Epithelial cell of esophagus (primary cell): ENCODE measurements at regions not wholly inside any gene's neighbourhood (a gene's known extent, or its start where the extent isn't known, plus 50 kb on each side); places are given as distances from the start of the nearest gene placed in this dataset.

ENCODE experiments used
- DNase-seq: peaks from one replicate; pipeline ENCODE4 v3.0.0; 2010; ENCODE audit warnings: low read depth
- H3K4me3 ChIP-seq: 2 replicates; pipeline ENCODE4 v1.5.1; 2011; ENCODE audit warnings: mild to moderate bottlenecking, low read length, control low read depth
- TF ChIP-seq, protein P1 (sequence below): IDR thresholded peaks from 2 replicates; pipeline ENCODE4 v1.5.1; 2011; ENCODE audit warnings: low read depth, mild to moderate bottlenecking, low read length, control low read depth, inconsistent platforms; ENCODE audit not compliant: insufficient read depth; ENCODE audit errors: missing control alignments

DNA sequence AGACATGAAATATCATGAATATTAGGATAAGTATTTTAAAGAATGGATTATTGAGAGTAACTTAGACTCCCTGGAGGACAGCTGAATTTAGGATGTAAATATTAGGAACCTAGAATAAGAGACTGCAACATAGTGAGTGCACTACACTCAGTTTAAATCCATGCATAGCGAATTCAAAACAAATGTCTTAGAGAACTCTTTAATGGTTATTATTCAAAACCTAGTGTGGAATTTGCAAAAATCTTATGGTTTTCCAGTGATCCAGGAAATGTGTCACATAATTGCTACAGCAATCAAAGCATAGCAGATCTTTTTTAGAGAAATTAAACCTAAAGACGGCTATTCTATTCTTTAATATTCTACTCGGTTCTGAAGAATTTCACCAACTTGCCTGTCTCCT is 239.0 kb downstream of the TMX3 start:
- H3K4me3 ChIP-seq = no peak overlapping the region
- TF ChIP-seq, protein P1, sequence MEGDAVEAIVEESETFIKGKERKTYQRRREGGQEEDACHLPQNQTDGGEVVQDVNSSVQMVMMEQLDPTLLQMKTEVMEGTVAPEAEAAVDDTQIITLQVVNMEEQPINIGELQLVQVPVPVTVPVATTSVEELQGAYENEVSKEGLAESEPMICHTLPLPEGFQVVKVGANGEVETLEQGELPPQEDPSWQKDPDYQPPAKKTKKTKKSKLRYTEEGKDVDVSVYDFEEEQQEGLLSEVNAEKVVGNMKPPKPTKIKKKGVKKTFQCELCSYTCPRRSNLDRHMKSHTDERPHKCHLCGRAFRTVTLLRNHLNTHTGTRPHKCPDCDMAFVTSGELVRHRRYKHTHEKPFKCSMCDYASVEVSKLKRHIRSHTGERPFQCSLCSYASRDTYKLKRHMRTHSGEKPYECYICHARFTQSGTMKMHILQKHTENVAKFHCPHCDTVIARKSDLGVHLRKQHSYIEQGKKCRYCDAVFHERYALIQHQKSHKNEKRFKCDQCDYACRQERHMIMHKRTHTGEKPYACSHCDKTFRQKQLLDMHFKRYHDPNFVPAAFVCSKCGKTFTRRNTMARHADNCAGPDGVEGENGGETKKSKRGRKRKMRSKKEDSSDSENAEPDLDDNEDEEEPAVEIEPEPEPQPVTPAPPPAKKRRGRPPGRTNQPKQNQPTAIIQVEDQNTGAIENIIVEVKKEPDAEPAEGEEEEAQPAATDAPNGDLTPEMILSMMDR = no peak
- no peak for DNase-seq

DNA sequence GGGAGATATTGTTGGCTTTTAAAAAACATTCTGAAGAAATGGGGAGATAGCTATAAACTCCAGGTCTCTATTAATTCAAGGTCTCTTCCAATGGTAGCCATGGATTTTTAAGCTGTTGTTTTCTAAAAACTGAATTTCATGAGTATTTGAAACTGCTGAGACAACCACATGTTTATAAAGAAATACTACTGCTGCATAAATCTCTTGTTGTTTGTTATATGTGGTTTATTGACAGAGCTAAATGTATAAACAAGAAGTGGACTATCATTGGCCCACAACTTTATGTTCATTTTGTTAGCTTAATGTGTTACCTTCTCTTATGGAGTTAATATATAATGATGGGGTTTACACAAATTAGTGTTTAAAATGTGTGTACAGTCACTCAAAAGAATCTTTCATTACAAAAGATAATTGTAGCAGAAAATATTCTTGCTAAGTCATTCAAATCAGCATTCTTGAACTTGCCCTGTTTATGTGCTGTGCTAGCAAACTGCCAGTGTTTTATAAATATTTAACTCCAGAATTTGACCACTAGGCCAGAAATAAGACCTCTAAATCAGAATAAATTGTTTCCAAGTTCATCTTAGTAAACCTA is 242.1 kb downstream of the TMX3 start:
- H3K4me3 ChIP-seq = no peak overlapping the region
- DNase-seq = no peak
- TF ChIP-seq, protein P1 = no peak

GRCh38 chr18:68469049-68469625 is 245.8 kb downstream of the TMX3 start:
- no peak for DNase-seq
- TF ChIP-seq, protein P1 = no peak
- no peak overlapping the region for H3K4me3 ChIP-seq

GRCh38 chr18:68467957-68468356 is 247.0 kb downstream of the TMX3 start:
- DNase-seq = no peak
- H3K4me3 ChIP-seq = no peak overlapping the region
- TF ChIP-seq, protein P1 = no peak

- TF ChIP-seq, protein P1 = no peak
- no peak for DNase-seq
These were observed 247.6 kb downstream of the TMX3 start for GRCh38 chr18:68467329-68467728.

DNA sequence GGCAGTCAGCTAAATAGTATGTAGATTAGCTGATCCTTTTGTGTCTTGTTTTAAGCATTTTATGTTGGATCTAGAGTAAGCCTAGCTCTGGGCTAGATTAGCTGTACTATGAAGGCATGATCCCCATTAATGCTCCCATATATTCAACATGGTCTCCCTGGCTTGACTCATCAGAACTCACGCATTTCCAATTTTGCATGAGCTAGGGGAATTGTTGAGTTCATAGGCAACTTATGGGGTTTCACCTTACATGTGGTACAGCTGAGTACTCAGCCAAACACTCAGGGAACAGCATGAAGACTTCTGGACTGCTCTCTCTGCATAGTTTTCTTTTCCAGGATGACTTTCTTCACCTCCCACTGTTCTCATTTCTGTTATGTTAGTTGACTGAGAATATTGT is 248.2 kb downstream of the TMX3 start:
- no peak for DNase-seq
- TF ChIP-seq, protein P1 = no peak
- no peak overlapping the region for H3K4me3 ChIP-seq

More at GRCh38 chr18:68467329-68467728, 247.6 kb downstream of the TMX3 start:
- no peak overlapping the region for H3K4me3 ChIP-seq

- TF ChIP-seq, protein P1 = no peak
- H3K4me3 ChIP-seq = no peak overlapping the region
- DNase-seq = no peak
These were observed 252.1 kb downstream of the TMX3 start for GRCh38 chr18:68462766-68463165.
